ENCODE measurements at regions not wholly inside any gene's neighbourhood (a gene's known extent, or its start where the extent isn't known, plus 50 kb on each side); places are given as distances from the start of the nearest gene placed in this dataset.

DNA sequence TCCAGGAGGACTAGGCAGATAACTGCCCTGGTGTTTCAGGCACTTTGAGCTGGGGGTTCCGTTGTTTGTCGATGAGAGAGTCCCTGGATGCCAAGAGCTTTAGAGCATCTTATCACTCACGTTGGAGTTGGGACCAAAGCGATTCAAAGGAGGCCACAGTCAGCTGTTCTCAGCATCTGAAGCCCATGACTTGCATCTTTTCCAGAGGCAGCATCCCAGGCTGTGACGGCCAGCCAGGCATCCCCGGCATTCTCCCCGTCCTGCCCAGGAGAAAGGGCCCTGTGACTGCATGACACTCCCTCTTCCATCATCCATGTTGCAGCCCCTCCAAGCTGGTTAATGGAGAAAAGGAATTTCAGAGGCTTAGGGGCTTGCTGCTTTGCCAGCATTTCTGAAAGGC, 520.3 kb downstream of the CDH26 start:
- DNase-seq (ENCODE audit: low read depth in 3 of 3) = no peak

- no peak for DNase-seq (ENCODE audit: low read depth in 3 of 3)
These were observed 522.9 kb downstream of the CDH26 start for GRCh38 chr20:60480950-60481742.

DNA sequence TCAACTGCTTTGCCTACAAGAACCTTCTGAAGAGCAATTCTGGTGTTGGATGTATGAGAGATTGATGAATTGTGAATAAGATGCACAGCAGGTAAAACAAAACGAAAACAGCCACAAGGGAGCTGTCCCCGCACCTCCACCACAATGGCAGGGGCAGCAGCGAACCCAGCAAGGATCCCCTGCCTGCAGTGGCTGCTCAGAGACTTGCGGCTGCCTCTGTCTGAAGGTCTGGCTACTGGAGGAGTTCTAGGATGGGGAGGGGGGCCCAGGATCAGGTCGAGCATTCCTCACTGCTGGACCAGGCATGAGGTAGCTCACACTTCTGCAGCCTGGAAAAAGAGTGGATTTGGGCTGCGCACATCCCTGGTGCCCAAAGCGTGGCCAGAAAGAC, 523.5 kb downstream of the CDH26 start:
- DNase-seq (ENCODE audit: low read depth in 3 of 3) = no peak

GRCh38 chr20:60482221-60483008, 524.2 kb downstream of the CDH26 start:
- no peak for DNase-seq (ENCODE audit: low read depth in 3 of 3)

GRCh38 chr20:60483371-60483770, 525.1 kb downstream of the CDH26 start:
- DNase-seq (ENCODE audit: low read depth in 3 of 3) = no peak

DNA sequence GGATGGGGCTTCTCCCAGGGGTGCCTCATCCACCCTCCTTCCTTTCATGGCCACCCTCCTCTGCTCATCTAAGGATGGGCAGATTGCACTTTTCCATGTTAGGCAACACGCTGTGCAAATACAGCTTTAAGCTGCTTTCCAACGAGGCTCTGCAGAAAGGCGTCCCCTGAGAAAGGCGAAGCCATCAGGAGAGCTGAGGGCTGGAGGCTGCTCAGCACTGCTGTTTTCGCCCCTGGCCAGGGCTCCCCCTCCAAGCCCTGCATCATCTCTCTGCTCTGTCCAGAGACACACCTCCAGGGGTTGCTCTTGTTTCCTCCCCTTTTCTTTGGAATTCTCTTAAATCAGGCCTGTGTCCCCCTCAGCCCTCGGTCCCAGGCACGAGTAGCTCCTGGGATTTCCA, 526.1 kb downstream of the CDH26 start:
- DNase-seq (ENCODE audit: low read depth in 3 of 3) = no peak

DNA sequence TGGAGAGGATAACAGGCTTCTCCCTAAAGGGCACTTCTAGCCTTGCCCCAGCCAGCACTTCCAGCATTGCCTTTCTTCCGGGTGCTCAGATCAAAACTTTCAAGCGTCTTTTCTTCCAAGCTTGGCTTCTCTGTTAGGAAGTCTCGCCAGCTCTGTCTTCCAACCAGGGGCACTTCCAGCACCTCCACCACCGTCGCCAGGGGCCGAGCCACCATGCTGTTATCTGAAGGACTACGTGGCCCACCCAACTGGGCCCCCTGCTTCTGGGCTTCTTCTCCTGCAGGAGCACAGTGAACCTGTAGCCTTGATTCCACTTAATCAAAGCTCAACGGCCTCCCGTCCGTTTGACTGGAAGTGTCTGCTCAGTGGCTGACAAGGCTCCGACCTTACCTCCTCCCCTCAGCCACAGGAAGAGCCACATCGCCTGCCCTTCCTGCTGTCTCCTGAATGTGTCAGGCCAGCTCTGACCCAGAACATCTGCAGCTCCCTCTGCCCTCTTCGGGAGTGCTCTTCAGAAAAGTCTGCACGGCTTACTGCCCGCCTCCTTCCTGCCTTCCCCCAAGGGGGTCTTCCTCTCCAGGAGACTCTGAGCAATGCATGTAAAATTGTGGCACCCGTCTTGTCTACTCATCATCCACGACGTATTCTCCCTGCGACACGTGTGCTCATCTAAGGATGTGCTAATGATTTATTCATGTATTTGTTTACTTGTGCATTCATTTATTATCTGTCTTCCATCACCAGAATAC, 527.0 kb downstream of the CDH26 start:
- DNase-seq (ENCODE audit: low read depth in 3 of 3) = no peak

DNA sequence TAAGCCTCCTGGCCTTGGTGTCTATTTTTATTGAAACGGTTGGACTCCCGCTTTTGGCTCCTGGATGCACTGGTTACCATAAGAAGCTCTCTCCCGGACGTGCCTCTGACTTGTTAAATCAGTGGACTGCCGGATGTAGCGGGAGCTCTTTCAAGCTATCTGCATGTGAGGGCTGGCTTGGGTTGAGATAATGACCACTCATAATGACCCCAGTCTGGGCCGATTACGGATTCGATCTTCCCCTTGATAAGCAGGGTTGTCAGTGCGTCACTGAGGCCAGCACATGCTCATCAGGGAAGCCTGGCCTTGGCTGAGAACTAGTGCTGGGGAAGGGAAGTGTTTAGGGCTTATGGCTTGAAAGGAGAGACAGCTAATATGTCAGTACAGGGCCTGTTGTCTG, 528.1 kb downstream of the CDH26 start:
- no peak for DNase-seq (ENCODE audit: low read depth in 3 of 3)

GRCh38 chr20:60486937-60487336, 528.7 kb downstream of the CDH26 start:
- DNase-seq (ENCODE audit: low read depth in 3 of 3) = no peak

- DNase-seq (ENCODE audit: low read depth in 3 of 3) = no peak
These were observed 532.2 kb downstream of the CDH26 start for GRCh38 chr20:60490217-60491050.

- no peak for DNase-seq (ENCODE audit: low read depth in 3 of 3)
These were observed 532.9 kb downstream of the CDH26 start for GRCh38 chr20:60491051-60491581.

GRCh38 chr20:60494476-60494875, 536.3 kb downstream of the CDH26 start:
- no peak for DNase-seq (ENCODE audit: low read depth in 3 of 3)

- no peak for DNase-seq (ENCODE audit: low read depth in 3 of 3)
These were observed 539.2 kb downstream of the CDH26 start for GRCh38 chr20:60497298-60498035.

GRCh38 chr20:60500038-60500701, 541.9 kb downstream of the CDH26 start:
- DNase-seq (ENCODE audit: low read depth in 3 of 3) = no peak

DNA sequence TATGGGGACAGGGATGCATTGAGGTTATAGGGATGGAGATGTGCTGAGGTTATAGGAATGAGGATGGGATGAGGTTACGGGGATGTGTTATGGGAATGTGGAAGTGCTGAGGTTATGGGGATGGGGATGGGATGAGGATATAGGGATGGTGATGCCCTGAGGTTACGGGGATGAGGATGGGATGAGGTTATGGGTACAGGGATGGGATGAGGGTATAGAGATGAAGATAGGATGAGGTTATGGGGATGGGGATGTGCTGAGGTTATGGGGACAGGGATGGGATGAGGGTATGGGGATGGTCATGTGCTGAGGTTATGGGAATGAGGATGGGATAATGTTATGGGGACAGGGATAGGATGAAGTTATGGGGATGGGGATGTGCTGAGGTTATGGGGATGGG, 542.8 kb downstream of the CDH26 start:
- DNase-seq (ENCODE audit: low read depth in 3 of 3) = no peak

DNA sequence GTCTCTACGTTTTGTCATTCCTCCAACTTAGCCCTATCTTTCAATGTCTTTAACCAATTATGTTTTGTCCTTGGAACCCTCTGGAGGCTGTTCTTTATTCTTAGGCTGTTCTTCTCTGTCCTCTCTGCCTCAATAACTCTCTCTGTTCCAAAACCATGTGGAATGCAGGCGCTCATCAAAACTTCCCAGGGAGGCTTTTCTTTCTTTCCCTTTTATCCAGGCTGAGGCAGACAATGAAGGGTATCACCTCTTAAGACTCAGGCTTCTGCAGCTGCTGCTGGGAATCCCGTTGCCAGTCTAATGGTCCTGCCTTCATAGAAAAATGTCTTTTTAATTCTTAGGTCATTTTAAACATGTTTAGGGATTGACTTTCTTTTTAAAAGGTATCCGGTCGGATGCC, 544.7 kb downstream of the CDH26 start:
- DNase-seq (ENCODE audit: low read depth in 3 of 3) = no peak

- DNase-seq (ENCODE audit: low read depth in 3 of 3) = no peak
These were observed 547.2 kb downstream of the CDH26 start for GRCh38 chr20:60505423-60505822.

DNA sequence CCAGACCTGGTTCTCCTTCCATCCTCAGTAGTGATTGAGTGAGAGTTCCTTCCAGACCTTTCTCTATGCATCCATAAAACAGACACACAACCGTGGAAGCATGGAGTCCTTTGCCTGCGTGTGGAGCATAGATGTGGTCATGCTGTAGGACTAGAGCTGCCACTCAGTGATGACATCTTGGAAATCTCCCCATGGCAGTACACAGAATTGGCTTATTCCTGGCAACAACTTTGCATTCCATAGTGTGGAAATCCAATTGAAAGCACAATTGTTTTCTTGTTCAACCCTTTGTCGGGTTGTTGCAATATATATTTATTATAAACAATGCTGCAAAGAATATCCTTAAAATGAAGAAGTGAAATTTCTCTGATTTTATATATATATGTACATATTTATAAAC, 547.8 kb downstream of the CDH26 start:
- DNase-seq (ENCODE audit: low read depth in 3 of 3) = no peak

DNA sequence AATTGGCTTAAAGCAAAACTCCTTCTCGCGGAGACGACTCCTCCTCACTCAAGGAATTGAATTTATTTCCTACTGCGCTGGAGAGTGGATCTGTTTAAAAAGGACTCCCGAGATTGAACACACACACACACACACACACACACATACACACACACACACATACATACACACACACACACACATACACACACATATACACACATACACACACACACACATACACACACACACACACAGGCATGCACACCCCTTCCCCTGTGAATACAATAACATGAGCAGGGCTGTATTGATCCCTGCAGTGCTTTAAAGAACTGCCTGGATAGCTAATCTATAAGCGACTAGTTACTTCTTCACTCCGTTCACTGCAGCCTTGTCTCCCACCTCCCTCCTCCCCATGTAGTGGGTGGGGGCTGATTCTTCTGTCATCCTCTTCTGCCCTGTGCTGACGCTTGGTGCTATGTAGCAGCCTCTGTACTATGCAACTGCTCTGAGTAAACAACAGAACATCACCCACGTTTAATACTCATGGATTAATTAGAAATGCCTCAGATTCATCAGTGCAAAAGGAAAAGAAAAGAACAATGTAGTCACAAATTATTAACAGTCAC, 549.0 kb downstream of the CDH26 start:
- no peak for DNase-seq (ENCODE audit: low read depth in 3 of 3)

GRCh38 chr20:60509407-60509806, 551.2 kb downstream of the CDH26 start:
- DNase-seq (ENCODE audit: low read depth in 3 of 3) = no peak
